IMR-90 (cell line): ENCODE measurements at regions not wholly inside any gene's neighbourhood (a gene's known extent, or its start where the extent isn't known, plus 50 kb on each side); places are given as distances from the start of the nearest gene placed in this dataset.

Source experiments
- ATAC-seq: fragments of 200-7000 bp; cut with Tn5 transposase; 2 replicates; pipeline ENCODE4 v1.9.1; 2020; ENCODE audit warnings: low read depth, mild to moderate bottlenecking, moderate library complexity
- BruUV-seq: library from RNA; stranded (reverse); fragments of 400-500 nt; replicated peaks from 2 replicates; lab custom pipeline; 2021; lab: Mats Ljungman, UMichigan
- CTCF ChIA-PET: fragments of 300-600 bp; formaldehyde crosslinking; extraction: SDS; loops from one replicate; lab custom pipeline; 2021; ENCODE audit warnings: antibody characterized with exemption; lab: Yijun Ruan, JAX
- POLR2A ChIA-PET: fragments of 300-600 bp; sonication (Branson Sonifier 250); formaldehyde crosslinking; loops from one replicate; lab custom pipeline; 2022; ENCODE audit warnings: antibody characterized with exemption; ENCODE audit not compliant: unreplicated experiment; lab: Charles Lee
- DNase-seq: peaks from one replicate; pipeline ENCODE4 v3.0.0; 2013
- H2AFZ ChIP-seq: replicated peaks from 2 replicates; pipeline ENCODE3; 2013; ENCODE audit warnings: low read length, mild to moderate bottlenecking; ENCODE audit not compliant: poor library complexity
- H2AK5ac ChIP-seq: 2 replicates; pipeline ENCODE4 v1.6.1; 2013; ENCODE audit warnings: low read depth, low read length, inconsistent platforms
- H2AK9ac ChIP-seq: replicated peaks from 2 replicates; pipeline ENCODE3; 2013; ENCODE audit warnings: mild to moderate bottlenecking, low read depth, low read length, moderate library complexity; ENCODE audit not compliant: poor library complexity
- H2BK120ac ChIP-seq: 2 replicates; pipeline ENCODE4 v1.6.1; 2013; ENCODE audit warnings: low read depth, low read length, inconsistent platforms
- H2BK15ac ChIP-seq: 3 replicates; pipeline ENCODE4 v1.6.1; 2013; ENCODE audit warnings: low read depth, low read length, inconsistent platforms
- H2BK20ac ChIP-seq: 2 replicates; pipeline ENCODE4 v1.6.1; 2013; ENCODE audit warnings: low read depth, mild to moderate bottlenecking, inconsistent platforms, low read length, moderate library complexity
- H2BK5ac ChIP-seq: 2 replicates; pipeline ENCODE4 v1.6.1; 2013; ENCODE audit warnings: mild to moderate bottlenecking, low read depth, low read length, inconsistent platforms; ENCODE audit not compliant: poor library complexity, severe bottlenecking
- H3K14ac ChIP-seq: replicated peaks from 2 replicates; pipeline ENCODE4 v1.6.1; 2013; ENCODE audit warnings: low read depth, low read length, inconsistent platforms
- H3K18ac ChIP-seq: 2 replicates; pipeline ENCODE4 v1.6.1; 2013; ENCODE audit warnings: low read depth, low read length, control low read depth
- H3K23ac ChIP-seq: 2 replicates; pipeline ENCODE4 v1.6.1; 2013; ENCODE audit warnings: low read depth, low read length, inconsistent platforms
- H3K27ac ChIP-seq: 2 replicates; pipeline ENCODE4 v1.5.1; 2013; ENCODE audit warnings: mild to moderate bottlenecking, control low read depth, low read length; ENCODE audit not compliant: insufficient read depth
- H3K27me3 ChIP-seq: 2 replicates; pipeline ENCODE4 v1.6.1; 2013; ENCODE audit warnings: low read length; ENCODE audit not compliant: control insufficient read depth, insufficient read depth
- H3K36me3 ChIP-seq: 2 replicates; pipeline ENCODE4 v1.6.1; 2013; ENCODE audit warnings: low read length, mixed read lengths; ENCODE audit not compliant: control insufficient read depth, insufficient read depth
- H3K4ac ChIP-seq: 2 replicates; pipeline ENCODE4 v1.6.1; 2013; ENCODE audit warnings: low read depth, low read length, inconsistent platforms
- H3K4me1 ChIP-seq: 2 replicates; pipeline ENCODE4 v1.6.1; 2013; ENCODE audit warnings: low read length, mixed read lengths; ENCODE audit not compliant: control insufficient read depth, insufficient read depth
- H3K4me2 ChIP-seq: 2 replicates; pipeline ENCODE4 v1.6.1; 2013; ENCODE audit warnings: low read depth, mild to moderate bottlenecking, control low read depth, low read length, moderate library complexity
- H3K4me3 ChIP-seq: 2 replicates; pipeline ENCODE4 v1.5.1; 2013; ENCODE audit warnings: low read depth, mild to moderate bottlenecking, control low read depth, low read length, moderate library complexity; ENCODE audit not compliant: insufficient read depth
- H3K56ac ChIP-seq: 2 replicates; pipeline ENCODE4 v1.6.1; 2013; ENCODE audit warnings: low read length, inconsistent platforms; ENCODE audit not compliant: insufficient read depth; ENCODE audit errors: extremely low read depth
- H3K79me1 ChIP-seq, 2 experiments: 2 replicates each; pipeline ENCODE4 v1.6.1; 2013; ENCODE audit warnings: low read length in 2 of 2, inconsistent platforms in 1 of 2, low read depth in 1 of 2
- H3K9ac ChIP-seq: 2 replicates; pipeline ENCODE4 v1.6.1; 2013; ENCODE audit warnings: low read depth, low read length, control low read depth
- H3K9me1 ChIP-seq: 2 replicates; pipeline ENCODE4 v1.6.1; 2013; ENCODE audit warnings: low read length, inconsistent platforms; ENCODE audit not compliant: insufficient read depth
- H3K9me3 ChIP-seq: 2 replicates; pipeline ENCODE4 v1.6.1; 2013; ENCODE audit warnings: low read length; ENCODE audit not compliant: control insufficient read depth, insufficient read depth
- H4K20me1 ChIP-seq: 2 replicates; pipeline ENCODE4 v1.6.1; 2013; ENCODE audit warnings: low read length, inconsistent platforms; ENCODE audit not compliant: insufficient read depth
- H4K5ac ChIP-seq: 2 replicates; pipeline ENCODE4 v1.6.1; 2013; ENCODE audit warnings: mild to moderate bottlenecking, low read depth, low read length, control low read depth
- H4K8ac ChIP-seq, 2 experiments: 2 replicates each; pipeline ENCODE4 v1.6.1; 2013; ENCODE audit warnings: low read depth in 2 of 2, low read length in 2 of 2, control low read depth in 1 of 2, inconsistent platforms in 1 of 2
- H4K91ac ChIP-seq: 2 replicates; pipeline ENCODE4 v1.6.1; 2013; ENCODE audit warnings: low read depth, low read length, inconsistent platforms; ENCODE audit not compliant: insufficient read depth
- CEBPB ChIP-seq: IDR thresholded peaks from 2 replicates; pipeline ENCODE4 v1.6.1; 2012; ENCODE audit warnings: low read depth, low read length, improper control_type of control experiment
- CHD1 ChIP-seq: IDR thresholded peaks from 2 replicates; pipeline ENCODE4 v1.6.1; 2012; ENCODE audit warnings: low read depth, low read length, improper control_type of control experiment
- MAFK ChIP-seq: IDR thresholded peaks from 2 replicates; pipeline ENCODE4 v1.6.1; 2012; ENCODE audit warnings: low read depth, low read length, improper control_type of control experiment
- MAZ ChIP-seq: IDR thresholded peaks from 2 replicates; pipeline ENCODE4 v1.6.1; 2012; ENCODE audit warnings: low read depth, mild to moderate bottlenecking, low read length, improper control_type of control experiment, moderate library complexity, borderline replicate concordance
- MXI1 ChIP-seq: IDR thresholded peaks from 2 replicates; pipeline ENCODE4 v1.6.1; 2012; ENCODE audit warnings: low read depth, mild to moderate bottlenecking, low read length, moderate library complexity, borderline replicate concordance
- RAD21 ChIP-seq: IDR thresholded peaks from 2 replicates; pipeline ENCODE4 v1.6.1; 2012; ENCODE audit warnings: low read length, improper control_type of control experiment
- RFX5 ChIP-seq: IDR thresholded peaks from 2 replicates; pipeline ENCODE4 v1.8.0; 2012; ENCODE audit warnings: low read depth, mild to moderate bottlenecking, low read length, moderate library complexity
- WGBS, 2 experiments: methylation state at CpG; one replicate each; pipeline versions ENCODE4 v1.1.5 to v1.1.7; 2013; ENCODE audit warnings: missing lambda C conversion rate in 2 of 2; ENCODE audit not compliant: insufficient read length in 1 of 2; ENCODE audit errors: extremely low coverage in 2 of 2; 5-methylcytosine and 5-hydroxymethylcytosine counted together
- dilution Hi-C: fragments of 300-500 bp; cut with HindIII; formaldehyde crosslinking; loops from one replicate; pipeline ENCODE4 v1.14.3; 2018; ENCODE audit warnings: low sequenced_read_pairs; ENCODE audit not compliant: unreplicated experiment
- in situ Hi-C: fragments of 300-500 bp; cut with MboI; formaldehyde crosslinking; loops from 3 replicates; pipeline ENCODE4 v1.14.3; 2019; ENCODE audit warnings: low sequenced_read_pairs, inconsistent platforms, mixed read lengths
- intact Hi-C: fragments of 100-400 bp; cut with micrococcal nuclease; formaldehyde crosslinking; loops from 2 replicates; pipeline ENCODE4 v1.10.0; 2022
- TF ChIP-seq, protein P1 (sequence below): fragments of 150-350 bp; IDR thresholded peaks from 2 replicates; pipeline ENCODE4 v1.6.1; 2016; ENCODE audit warnings: low read depth, mild to moderate bottlenecking, low read length, moderate library complexity, borderline replicate concordance
- TF ChIP-seq, protein P2 (sequence below): conservative IDR thresholded peaks from 2 replicates; pipeline ENCODE4 v1.5.1; 2012; ENCODE audit warnings: mild to moderate bottlenecking, low read depth, low read length, improper control_type of control experiment

- no TSS peak for BruUV-seq
- Histone ChIP-seq H4K20me1 (no peaks in the 10 kb centered on the region), H2BK120ac (no peak overlapping the region), H3K9me3 (peaks cover 4% of the 10 kb centered on the region; the same call in 1 of the 2 replicates), H3K4me1 (peaks cover 2% of the 10 kb centered on the region), H2BK15ac (no peak overlapping the region), H3K36me3 (no peaks in the 10 kb centered on the region), H3K79me1 (no peaks in the 10 kb centered on the region), H4K5ac (no peak overlapping the region), H2BK20ac (no peak overlapping the region), H3K4ac (no peak overlapping the region), H3K18ac (no peak overlapping the region), H3K56ac (no peak overlapping the region), H2AK5ac (no peak overlapping the region), H3K4me3 (no peak overlapping the region), H3K27ac (no peak overlapping the region), H2AK9ac (no peak overlapping the region), H2AFZ (no peak overlapping the region), H2BK5ac (no peak overlapping the region), H4K8ac (no peak overlapping the region), H3K14ac (no peak overlapping the region), H3K9ac (no peak overlapping the region), H3K9me1 (peaks cover 3% of the 10 kb centered on the region; the same call in 1 of the 2 replicates), H4K91ac (no peak overlapping the region), H3K27me3 (peaks cover 5% of the 10 kb centered on the region), H3K23ac (no peak overlapping the region), H3K4me2 (no peak overlapping the region)
- ChIA-PET POLR2A (no interaction called here), CTCF (no interaction called here)
- WGBS, 2 experiments, result no CpG with 5 or more reads among the region's 6 CpGs
- TF ChIP-seq, protein P1, sequence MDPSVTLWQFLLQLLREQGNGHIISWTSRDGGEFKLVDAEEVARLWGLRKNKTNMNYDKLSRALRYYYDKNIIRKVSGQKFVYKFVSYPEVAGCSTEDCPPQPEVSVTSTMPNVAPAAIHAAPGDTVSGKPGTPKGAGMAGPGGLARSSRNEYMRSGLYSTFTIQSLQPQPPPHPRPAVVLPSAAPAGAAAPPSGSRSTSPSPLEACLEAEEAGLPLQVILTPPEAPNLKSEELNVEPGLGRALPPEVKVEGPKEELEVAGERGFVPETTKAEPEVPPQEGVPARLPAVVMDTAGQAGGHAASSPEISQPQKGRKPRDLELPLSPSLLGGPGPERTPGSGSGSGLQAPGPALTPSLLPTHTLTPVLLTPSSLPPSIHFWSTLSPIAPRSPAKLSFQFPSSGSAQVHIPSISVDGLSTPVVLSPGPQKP, result no peak
- TF ChIP-seq CEBPB (no peak), MAFK (no peak), MXI1 (no peak), CHD1 (no peak), MAZ (no peak), RFX5 (no peak), RAD21 (no peak)
- TF ChIP-seq, protein P2, sequence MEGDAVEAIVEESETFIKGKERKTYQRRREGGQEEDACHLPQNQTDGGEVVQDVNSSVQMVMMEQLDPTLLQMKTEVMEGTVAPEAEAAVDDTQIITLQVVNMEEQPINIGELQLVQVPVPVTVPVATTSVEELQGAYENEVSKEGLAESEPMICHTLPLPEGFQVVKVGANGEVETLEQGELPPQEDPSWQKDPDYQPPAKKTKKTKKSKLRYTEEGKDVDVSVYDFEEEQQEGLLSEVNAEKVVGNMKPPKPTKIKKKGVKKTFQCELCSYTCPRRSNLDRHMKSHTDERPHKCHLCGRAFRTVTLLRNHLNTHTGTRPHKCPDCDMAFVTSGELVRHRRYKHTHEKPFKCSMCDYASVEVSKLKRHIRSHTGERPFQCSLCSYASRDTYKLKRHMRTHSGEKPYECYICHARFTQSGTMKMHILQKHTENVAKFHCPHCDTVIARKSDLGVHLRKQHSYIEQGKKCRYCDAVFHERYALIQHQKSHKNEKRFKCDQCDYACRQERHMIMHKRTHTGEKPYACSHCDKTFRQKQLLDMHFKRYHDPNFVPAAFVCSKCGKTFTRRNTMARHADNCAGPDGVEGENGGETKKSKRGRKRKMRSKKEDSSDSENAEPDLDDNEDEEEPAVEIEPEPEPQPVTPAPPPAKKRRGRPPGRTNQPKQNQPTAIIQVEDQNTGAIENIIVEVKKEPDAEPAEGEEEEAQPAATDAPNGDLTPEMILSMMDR, result no peak
- dilution Hi-C loops, result no loop called here
- in situ Hi-C loops, result no loop called here
- DNase-seq (no peak), ATAC-seq (no peak)
- intact Hi-C loops, result no loop called here
These were observed 146.5 kb downstream of the SYK start for GRCh38 chr9:90948156-90948555.
